ENCODE measurements at regions not wholly inside any gene's neighbourhood (a gene's known extent, or its start where the extent isn't known, plus 50 kb on each side); places are given as distances from the start of the nearest gene placed in this dataset.

GRCh38 chr20:57829336-57829735, 119.5 kb upstream of the PMEPA1 start:
- DNase-seq = no peak
- H3K27me3 ChIP-seq = no peaks in the 10 kb centered on the region
- H3K36me3 ChIP-seq = no peaks in the 10 kb centered on the region
- H3K9me3 ChIP-seq = no peaks in the 10 kb centered on the region
- H3K4me3 ChIP-seq = no peak overlapping the region
- no peak overlapping the region for H3K9ac ChIP-seq (ENCODE audit: low read depth in 2 of 2, low read length in 2 of 2)
- intact Hi-C loops (cut with DNase I) = no loop called here
- TF ChIP-seq, protein P1, sequence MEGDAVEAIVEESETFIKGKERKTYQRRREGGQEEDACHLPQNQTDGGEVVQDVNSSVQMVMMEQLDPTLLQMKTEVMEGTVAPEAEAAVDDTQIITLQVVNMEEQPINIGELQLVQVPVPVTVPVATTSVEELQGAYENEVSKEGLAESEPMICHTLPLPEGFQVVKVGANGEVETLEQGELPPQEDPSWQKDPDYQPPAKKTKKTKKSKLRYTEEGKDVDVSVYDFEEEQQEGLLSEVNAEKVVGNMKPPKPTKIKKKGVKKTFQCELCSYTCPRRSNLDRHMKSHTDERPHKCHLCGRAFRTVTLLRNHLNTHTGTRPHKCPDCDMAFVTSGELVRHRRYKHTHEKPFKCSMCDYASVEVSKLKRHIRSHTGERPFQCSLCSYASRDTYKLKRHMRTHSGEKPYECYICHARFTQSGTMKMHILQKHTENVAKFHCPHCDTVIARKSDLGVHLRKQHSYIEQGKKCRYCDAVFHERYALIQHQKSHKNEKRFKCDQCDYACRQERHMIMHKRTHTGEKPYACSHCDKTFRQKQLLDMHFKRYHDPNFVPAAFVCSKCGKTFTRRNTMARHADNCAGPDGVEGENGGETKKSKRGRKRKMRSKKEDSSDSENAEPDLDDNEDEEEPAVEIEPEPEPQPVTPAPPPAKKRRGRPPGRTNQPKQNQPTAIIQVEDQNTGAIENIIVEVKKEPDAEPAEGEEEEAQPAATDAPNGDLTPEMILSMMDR (IDR thresholded peaks at IDR 0.05) = no peak
- H3K4me1 ChIP-seq = no peaks in the 10 kb centered on the region
- H3K27ac ChIP-seq = no peak overlapping the region

DNA sequence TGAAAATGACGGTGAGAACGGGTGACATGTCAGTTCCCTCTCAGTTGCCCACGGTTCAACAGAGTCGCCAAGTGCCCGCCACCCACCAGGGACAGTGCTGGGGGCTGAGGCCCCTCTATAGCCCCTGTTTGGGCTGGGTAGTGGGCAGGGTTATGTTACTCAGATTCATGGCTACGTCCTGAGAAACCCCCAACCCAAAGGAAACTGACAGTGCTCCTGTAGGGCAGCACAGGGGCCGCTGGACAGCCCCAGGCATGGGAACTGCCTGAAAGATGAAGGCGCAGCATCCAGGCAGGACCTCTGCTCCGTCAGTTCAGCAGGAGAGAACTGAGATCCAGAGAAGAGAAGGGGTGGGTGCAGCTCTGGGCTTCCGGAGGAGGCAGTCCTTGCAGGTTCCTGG, 118.9 kb upstream of the PMEPA1 start:
- TF ChIP-seq, protein P1 (IDR thresholded peaks at IDR 0.05) = no peak
- H3K4me3 ChIP-seq = no peak overlapping the region
- DNase-seq = no peak
- H3K9me3 ChIP-seq = no peaks in the 10 kb centered on the region
- no peaks in the 10 kb centered on the region for H3K36me3 ChIP-seq
- H3K4me1 ChIP-seq = no peaks in the 10 kb centered on the region
- H3K27ac ChIP-seq = no peak overlapping the region
- no peak overlapping the region for H3K9ac ChIP-seq (ENCODE audit: low read depth in 2 of 2, low read length in 2 of 2)
- intact Hi-C loops (cut with DNase I) = no loop called here
- no peaks in the 10 kb centered on the region for H3K27me3 ChIP-seq

DNA sequence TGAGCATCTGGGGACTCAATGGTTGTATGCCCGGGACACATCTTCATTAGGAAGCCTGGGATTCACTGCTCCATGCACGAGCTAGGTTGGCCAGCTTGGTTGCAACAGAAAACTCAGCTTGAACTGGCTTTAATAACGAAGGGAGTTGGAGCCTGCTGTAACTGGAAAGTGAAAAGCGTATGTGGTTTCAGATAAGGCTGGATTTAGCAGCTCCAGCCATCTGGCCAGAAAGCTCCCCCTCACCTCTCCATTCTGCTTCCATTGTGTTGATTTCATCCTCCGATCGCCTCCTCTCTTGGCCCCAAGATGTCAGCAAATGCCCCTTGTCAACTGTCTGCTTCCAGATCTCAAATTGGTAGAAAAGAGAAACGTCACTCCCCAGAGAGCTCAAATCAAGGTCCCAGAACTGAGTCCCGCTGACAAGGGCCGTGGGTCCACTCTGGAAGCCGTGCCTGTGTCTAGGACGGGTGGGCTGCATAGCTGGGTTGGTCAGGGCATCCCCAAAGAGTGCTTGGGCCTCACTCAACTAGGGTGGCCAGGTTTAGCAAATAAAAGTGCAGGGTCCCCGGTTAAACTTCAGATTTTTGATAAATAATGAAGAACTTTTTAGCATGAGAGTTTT, 117.0 kb upstream of the PMEPA1 start:
- H3K4me3 ChIP-seq = no peak overlapping the region
- intact Hi-C loops (cut with DNase I) = no loop called here
- no peaks in the 10 kb centered on the region for H3K9me3 ChIP-seq
- H3K4me1 ChIP-seq = no peaks in the 10 kb centered on the region
- no peaks in the 10 kb centered on the region for H3K36me3 ChIP-seq
- TF ChIP-seq, protein P1 (IDR thresholded peaks at IDR 0.05) = no peak
- no peak overlapping the region for H3K9ac ChIP-seq (ENCODE audit: low read depth in 2 of 2, low read length in 2 of 2)
- H3K27me3 ChIP-seq = no peaks in the 10 kb centered on the region
- H3K27ac ChIP-seq = no peak overlapping the region
- no peak for DNase-seq

DNA sequence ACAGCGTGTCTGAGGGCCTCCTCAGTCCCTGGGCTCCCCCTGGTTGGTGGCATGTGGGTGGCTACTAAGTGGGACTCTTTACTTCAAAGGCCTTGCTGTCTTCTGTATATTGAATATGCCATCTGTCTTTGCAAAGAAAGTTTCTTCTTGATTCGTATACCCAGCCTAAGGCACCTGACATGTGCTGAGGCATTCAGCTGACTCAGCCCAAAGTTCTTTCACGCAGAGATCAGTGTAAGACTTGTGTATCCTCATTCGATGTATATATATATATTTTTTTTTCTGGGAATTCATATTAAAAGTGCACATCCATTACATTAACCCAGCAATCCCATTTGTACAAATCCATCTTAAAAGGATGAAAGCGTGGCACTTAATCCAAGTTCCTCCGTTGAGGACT, 115.1 kb upstream of the PMEPA1 start:
- TF ChIP-seq, protein P1 (IDR thresholded peaks at IDR 0.05) = no peak
- no peaks in the 10 kb centered on the region for H3K4me1 ChIP-seq
- H3K27me3 ChIP-seq = no peaks in the 10 kb centered on the region
- H3K9me3 ChIP-seq = no peaks in the 10 kb centered on the region
- H3K9ac ChIP-seq (ENCODE audit: low read depth in 2 of 2, low read length in 2 of 2) = no peak overlapping the region
- H3K27ac ChIP-seq = no peak overlapping the region
- H3K4me3 ChIP-seq = no peak overlapping the region
- H3K36me3 ChIP-seq = no peaks in the 10 kb centered on the region
- DNase-seq = no peak
- intact Hi-C loops (cut with DNase I) = no loop called here

- Histone ChIP-seq H3K27ac (no peak overlapping the region), H3K9ac (ENCODE audit: low read depth in 2 of 2, low read length in 2 of 2) (no peak overlapping the region), H3K9me3 (no peaks in the 10 kb centered on the region), H3K4me1 (no peaks in the 10 kb centered on the region), H3K27me3 (no peaks in the 10 kb centered on the region), H3K4me3 (no peak overlapping the region), H3K36me3 (no peaks in the 10 kb centered on the region)
- TF ChIP-seq, protein P1 (IDR thresholded peaks at IDR 0.05) = no peak
- DNase-seq = no peak
- intact Hi-C loops (cut with DNase I) = no loop called here
Measured at GRCh38 chr20:57821935-57822334, 112.1 kb upstream of the PMEPA1 start.
